Mammary epithelial cell (primary cell): ENCODE measurements at regions not wholly inside any gene's neighbourhood (a gene's known extent, or its start where the extent isn't known, plus 50 kb on each side); places are given as distances from the start of the nearest gene placed in this dataset.

Experiments used
- EZH2 ChIP-seq: IDR thresholded peaks from 2 replicates; pipeline ENCODE4 v1.6.1; 2012; ENCODE audit warnings: low read length, inconsistent platforms, borderline replicate concordance
- TF ChIP-seq, protein P1 (sequence below), 2 donors: IDR thresholded peaks in 1 of 2; conservative IDR thresholded peaks in 1 of 2; 2 replicates each; pipeline ENCODE4 v1.5.1; 2011 to 2012; ENCODE audit warnings: inconsistent platforms in 2 of 2, low read length in 2 of 2, mild to moderate bottlenecking in 2 of 2, control low read depth in 1 of 2, low read depth in 1 of 2; ENCODE audit not compliant: insufficient read depth in 1 of 2; ENCODE audit errors: extremely low read depth in 1 of 2

GRCh38 chr4:145251391-145251790 lies 71.0 kb upstream of the OTUD4 start:
- TF ChIP-seq, protein P1, sequence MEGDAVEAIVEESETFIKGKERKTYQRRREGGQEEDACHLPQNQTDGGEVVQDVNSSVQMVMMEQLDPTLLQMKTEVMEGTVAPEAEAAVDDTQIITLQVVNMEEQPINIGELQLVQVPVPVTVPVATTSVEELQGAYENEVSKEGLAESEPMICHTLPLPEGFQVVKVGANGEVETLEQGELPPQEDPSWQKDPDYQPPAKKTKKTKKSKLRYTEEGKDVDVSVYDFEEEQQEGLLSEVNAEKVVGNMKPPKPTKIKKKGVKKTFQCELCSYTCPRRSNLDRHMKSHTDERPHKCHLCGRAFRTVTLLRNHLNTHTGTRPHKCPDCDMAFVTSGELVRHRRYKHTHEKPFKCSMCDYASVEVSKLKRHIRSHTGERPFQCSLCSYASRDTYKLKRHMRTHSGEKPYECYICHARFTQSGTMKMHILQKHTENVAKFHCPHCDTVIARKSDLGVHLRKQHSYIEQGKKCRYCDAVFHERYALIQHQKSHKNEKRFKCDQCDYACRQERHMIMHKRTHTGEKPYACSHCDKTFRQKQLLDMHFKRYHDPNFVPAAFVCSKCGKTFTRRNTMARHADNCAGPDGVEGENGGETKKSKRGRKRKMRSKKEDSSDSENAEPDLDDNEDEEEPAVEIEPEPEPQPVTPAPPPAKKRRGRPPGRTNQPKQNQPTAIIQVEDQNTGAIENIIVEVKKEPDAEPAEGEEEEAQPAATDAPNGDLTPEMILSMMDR (conservative IDR thresholded peaks at IDR 0.05 in 1 of 2, IDR thresholded peaks at IDR 0.05 in 1 of 2; ENCODE audit: extremely low read depth in 1 of 2, insufficient read depth in 1 of 2, low read depth in 1 of 2, low read length in 2 of 2): no peak
- no peak for TF ChIP-seq EZH2
